Spleen (tissue), 11 donors: ENCODE measurements at regions not wholly inside any gene's neighbourhood (a gene's known extent, or its start where the extent isn't known, plus 50 kb on each side); places are given as distances from the start of the nearest gene placed in this dataset.

ENCODE experiments used
- DNase-seq: peaks from one replicate; pipeline ENCODE4 v3.0.0-alpha.2; 2020
- H3K27ac ChIP-seq, 8 donors: fragments of 200-600 bp; sonication (generic) in 7 of 8; 1 replicate in 4 of 8; 2 replicates in 4 of 8; pipeline versions ENCODE4 v1.5.0 to v1.8.0; 2016 to 2021; ENCODE audit warnings: inconsistent platforms in 4 of 8, mild to moderate bottlenecking in 4 of 8, moderate library complexity in 1 of 8
- H3K27me3 ChIP-seq, 7 donors: fragments of 200-600 bp; sonication (generic) in 6 of 7; replicated peaks in 1 of 7; 1 replicate in 4 of 7; 2 replicates in 3 of 7; pipeline versions ENCODE4 v1.5.0 to v1.8.0; 2016 to 2021; ENCODE audit warnings: inconsistent platforms in 3 of 7, mild to moderate bottlenecking in 1 of 7
- H3K36me3 ChIP-seq, 6 donors: fragments of 200-600 bp; sonication (generic) in 5 of 6; 1 replicate in 4 of 6; 2 replicates in 2 of 6; pipeline versions ENCODE4 v1.5.0 to v1.8.0; 2016 to 2021; ENCODE audit warnings: inconsistent platforms in 2 of 6
- H3K4me1 ChIP-seq, 6 donors: fragments of 200-600 bp; sonication (generic) in 5 of 6; 1 replicate in 3 of 6; 2 replicates in 3 of 6; pipeline versions ENCODE4 v1.5.0 to v1.8.0; 2016 to 2021; ENCODE audit warnings: inconsistent platforms in 3 of 6
- H3K4me3 ChIP-seq, 8 donors: fragments of 200-600 bp; sonication (generic) in 7 of 8; 1 replicate in 4 of 8; 2 replicates in 4 of 8; pipeline versions ENCODE4 v1.5.0 to v1.8.0; 2016 to 2021; ENCODE audit warnings: inconsistent platforms in 4 of 8, mild to moderate bottlenecking in 4 of 8, moderate library complexity in 2 of 8
- H3K9me3 ChIP-seq, 8 donors: fragments of 200-600 bp; sonication (generic) in 7 of 8; 1 replicate in 4 of 8; 2 replicates in 4 of 8; pipeline versions ENCODE4 v1.5.0 to v1.8.0; 2016 to 2021; ENCODE audit warnings: inconsistent platforms in 4 of 8
- POLR2A ChIP-seq, 3 donors: fragments of 450-650 bp; IDR thresholded peaks; one replicate each; pipeline ENCODE4 v1.5.1; 2017; ENCODE audit warnings: antibody characterized with exemption in 3 of 3, mild to moderate bottlenecking in 1 of 3
- POLR2AphosphoS5 ChIP-seq, 3 donors: sonication (generic); formaldehyde crosslinking; IDR thresholded peaks; one replicate each; pipeline ENCODE4 v1.5.1; 2017; ENCODE audit warnings: antibody characterized with exemption in 3 of 3
- WGBS, 5 donors: extraction: QIAGEN DNeasy Blood & Tissue Kit in 3 of 5; methylation state at CpG; one replicate each; pipeline versions ENCODE4 v1.1.5 to v1.1.7; 2013 to 2018; 5-methylcytosine and 5-hydroxymethylcytosine counted together
- intact Hi-C: fragments of 100-400 bp; cut with DNase I; formaldehyde crosslinking; loops from one replicate; pipeline ENCODE4 v1.15.0; 2023; ENCODE audit warnings: low total_unique reads
- TF ChIP-seq, protein P1 (sequence below), 11 experiments: fragments of 200-600 bp in 7 of 11; fragments of 450-650 bp in 4 of 11; sonication (generic) in 4 of 11; IDR thresholded peaks in 8 of 11; conservative IDR thresholded peaks in 3 of 11; 1 replicate in 7 of 11; 2 replicates in 4 of 11; pipeline versions ENCODE4 v1.4.0 to v1.8.0; 2016 to 2021; ENCODE audit warnings: antibody characterized with exemption in 11 of 11, inconsistent platforms in 4 of 11, mild to moderate bottlenecking in 1 of 11
- donor health status: healthy with polysubstance abuse.
- donor health status: DM: no; HTN: no; CAD: no; lungs with moderate emphysema.
- donor health status: DM: no; HTN: no; CAD: no.
- donor health status: Bipolar disorder and iron deficiency.
- donor health status: healthy.
- donor health status: DM: no; HTN: no; CAD: no.
- donor health status: DM: yes; HTN: yes; CAD: no.

DNA sequence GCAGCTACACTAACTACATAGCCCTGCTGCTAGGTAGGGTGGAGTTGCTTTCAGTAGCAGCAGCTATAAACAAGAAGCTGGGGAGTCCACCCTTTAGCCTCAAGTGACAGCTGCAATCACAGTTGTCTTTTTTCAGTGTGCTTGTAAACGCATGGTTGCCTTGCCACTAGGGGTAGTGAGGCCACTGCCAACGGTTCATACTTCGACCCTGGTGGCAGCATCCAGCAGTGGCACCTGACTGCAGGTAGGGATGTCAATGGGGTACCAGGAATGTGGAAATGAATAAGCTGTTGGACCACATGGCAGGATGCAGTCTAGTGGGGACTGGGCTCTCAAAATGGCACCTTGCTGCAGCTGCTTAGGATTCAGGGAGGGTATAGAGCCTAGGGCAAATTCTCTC lies 367.2 kb downstream of the RASEF start:
- Histone ChIP-seq H3K9me3 (peaks cover 9 to 46% (median 27%) of the 10 kb centered on the region in 8 donors), H3K4me3 (no peak overlapping the region), H3K27ac (no peak overlapping the region), H3K36me3 (no peaks in the 10 kb centered on the region), H3K4me1 (no peaks in the 10 kb centered on the region), H3K27me3 (no peaks in the 10 kb centered on the region)
- TF ChIP-seq, protein P1, sequence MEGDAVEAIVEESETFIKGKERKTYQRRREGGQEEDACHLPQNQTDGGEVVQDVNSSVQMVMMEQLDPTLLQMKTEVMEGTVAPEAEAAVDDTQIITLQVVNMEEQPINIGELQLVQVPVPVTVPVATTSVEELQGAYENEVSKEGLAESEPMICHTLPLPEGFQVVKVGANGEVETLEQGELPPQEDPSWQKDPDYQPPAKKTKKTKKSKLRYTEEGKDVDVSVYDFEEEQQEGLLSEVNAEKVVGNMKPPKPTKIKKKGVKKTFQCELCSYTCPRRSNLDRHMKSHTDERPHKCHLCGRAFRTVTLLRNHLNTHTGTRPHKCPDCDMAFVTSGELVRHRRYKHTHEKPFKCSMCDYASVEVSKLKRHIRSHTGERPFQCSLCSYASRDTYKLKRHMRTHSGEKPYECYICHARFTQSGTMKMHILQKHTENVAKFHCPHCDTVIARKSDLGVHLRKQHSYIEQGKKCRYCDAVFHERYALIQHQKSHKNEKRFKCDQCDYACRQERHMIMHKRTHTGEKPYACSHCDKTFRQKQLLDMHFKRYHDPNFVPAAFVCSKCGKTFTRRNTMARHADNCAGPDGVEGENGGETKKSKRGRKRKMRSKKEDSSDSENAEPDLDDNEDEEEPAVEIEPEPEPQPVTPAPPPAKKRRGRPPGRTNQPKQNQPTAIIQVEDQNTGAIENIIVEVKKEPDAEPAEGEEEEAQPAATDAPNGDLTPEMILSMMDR (IDR thresholded peaks at IDR 0.05 in 8 of 11, conservative IDR thresholded peaks at IDR 0.05 in 3 of 11): no peak
- no peak for TF ChIP-seq POLR2A (IDR thresholded peaks at IDR 0.05)
- TF ChIP-seq POLR2AphosphoS5 (IDR thresholded peaks at IDR 0.05): no peak
- WGBS, 5 donors: 81 to 95% (median 84%) methylated on average over 3 of the region's 3 CpGs; no CpG with 5 or more reads in 1 of the 5 donors
- intact Hi-C loops: no loop called here
- no peak for DNase-seq

DNA sequence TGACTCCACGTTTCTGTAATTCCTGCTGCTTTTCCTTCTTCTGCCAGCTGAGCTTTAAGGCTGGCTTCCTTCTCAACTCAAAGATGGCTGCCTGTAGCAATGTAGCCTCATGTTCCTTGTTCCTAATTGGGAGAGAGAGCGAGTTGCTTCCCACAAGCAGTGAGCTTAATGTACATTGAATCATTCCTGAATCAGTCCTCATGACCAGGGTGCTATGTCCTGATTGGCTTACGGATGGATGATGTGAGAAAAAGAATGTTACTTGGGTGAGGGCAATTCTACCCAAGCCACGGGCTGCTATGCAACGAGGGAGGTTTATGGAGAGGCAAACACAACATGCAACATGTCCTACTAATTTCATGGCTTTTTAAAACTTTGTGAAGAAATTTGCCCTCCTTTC lies 356.2 kb downstream of the RASEF start:
- Histone ChIP-seq H3K36me3 (no peaks in the 10 kb centered on the region), H3K4me1 (no peaks in the 10 kb centered on the region), H3K4me3 (no peak overlapping the region), H3K9me3 (no peaks in the 10 kb centered on the region), H3K27ac (no peak overlapping the region), H3K27me3 (no peaks in the 10 kb centered on the region)
- 69 to 82% (median 76%) methylated on average over 5 of the region's 5 CpGs for WGBS, 5 donors
- intact Hi-C loops: no loop called here
- DNase-seq: no peak
- TF ChIP-seq, protein P1 (IDR thresholded peaks at IDR 0.05 in 8 of 11, conservative IDR thresholded peaks at IDR 0.05 in 3 of 11): no peak
- TF ChIP-seq POLR2AphosphoS5 (IDR thresholded peaks at IDR 0.05) (no peak), POLR2A (IDR thresholded peaks at IDR 0.05) (no peak)

DNA sequence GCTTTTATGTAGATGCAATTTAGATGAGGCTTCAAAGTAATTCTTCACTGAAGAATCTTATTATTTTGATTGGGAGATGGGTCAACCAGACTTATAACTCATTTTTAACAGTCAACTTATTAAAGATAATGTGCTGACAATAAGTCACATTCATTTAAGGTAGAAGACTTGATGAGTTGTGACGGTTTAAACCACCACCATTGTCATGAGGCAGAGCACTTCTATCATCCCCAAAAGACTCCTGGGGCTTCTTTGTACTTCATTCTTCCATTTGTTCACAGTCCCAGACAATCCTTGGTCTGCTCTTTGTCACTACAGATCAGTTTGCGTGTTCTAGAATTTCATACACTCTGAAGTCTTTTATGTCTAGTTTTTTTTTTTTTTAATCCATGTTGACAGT lies 346.1 kb downstream of the RASEF start:
- DNase-seq: no peak
- Histone ChIP-seq H3K36me3 (no peaks in the 10 kb centered on the region), H3K9me3 (peaks cover 0 to 27% (median 15%) of the 10 kb centered on the region in 8 donors), H3K4me1 (peaks cover 0 to 7% (median 0%) of the 10 kb centered on the region in 6 donors), H3K27me3 (no peaks in the 10 kb centered on the region), H3K4me3 (no peak overlapping the region), H3K27ac (no peak overlapping the region)
- no peak for TF ChIP-seq POLR2A (IDR thresholded peaks at IDR 0.05)
- no peak for TF ChIP-seq POLR2AphosphoS5 (IDR thresholded peaks at IDR 0.05)
- TF ChIP-seq, protein P1 (IDR thresholded peaks at IDR 0.05 in 8 of 11, conservative IDR thresholded peaks at IDR 0.05 in 3 of 11): no peak
- WGBS, 5 donors: 81 to 90% (median 83%) methylated on average over 2 of the region's 2 CpGs
- intact Hi-C loops: loop anchor here (10.0 kb wide), 1 partner anchor 62 kb away; no protein-coding TSS in a partner anchor

DNA sequence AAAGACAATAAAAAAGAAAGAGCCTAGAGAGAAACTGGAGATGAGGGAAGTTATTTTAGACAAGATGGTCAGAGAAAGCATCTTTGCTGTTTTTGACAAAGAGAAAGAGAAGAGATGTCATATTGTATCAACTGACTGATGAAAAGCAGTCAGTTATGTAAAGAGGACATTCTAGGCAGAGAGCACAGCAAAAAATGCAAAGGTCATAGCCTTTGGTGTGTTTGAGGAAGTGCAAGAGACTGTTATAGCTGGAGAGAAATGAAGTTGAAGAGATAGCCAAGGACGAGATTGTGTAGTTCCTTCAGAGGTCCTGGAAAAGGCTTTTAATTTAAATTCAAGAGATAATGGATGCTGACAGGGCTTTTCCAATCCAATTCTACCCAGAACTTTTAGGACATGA lies 342.4 kb downstream of the RASEF start:
- Histone ChIP-seq H3K4me1 (peaks cover 0 to 7% (median 0%) of the 10 kb centered on the region in 6 donors), H3K9me3 (peaks cover 0 to 7% (median 0%) of the 10 kb centered on the region in 8 donors), H3K36me3 (no peaks in the 10 kb centered on the region), H3K27me3 (no peaks in the 10 kb centered on the region), H3K4me3 (no peak overlapping the region), H3K27ac (no peak overlapping the region)
- no peak for DNase-seq
- TF ChIP-seq, protein P1 (IDR thresholded peaks at IDR 0.05 in 8 of 11, conservative IDR thresholded peaks at IDR 0.05 in 3 of 11): no peak
- TF ChIP-seq POLR2A (IDR thresholded peaks at IDR 0.05): no peak
- TF ChIP-seq POLR2AphosphoS5 (IDR thresholded peaks at IDR 0.05): no peak
- intact Hi-C loops: no loop called here
- 28 to 51% (median 39%) methylated on average over 1 of the region's 1 CpG for WGBS, 5 donors
